Lung (tissue), 11 donors: ENCODE measurements at regions not wholly inside any gene's neighbourhood (a gene's known extent, or its start where the extent isn't known, plus 50 kb on each side); places are given as distances from the start of the nearest gene placed in this dataset.
"Not testable (repeated sequence)": the region's sequence is repeated elsewhere in the genome, so short reads cannot be mapped to it uniquely, and the experiment has no call there.

Source experiments
- ATAC-seq: fragments of 200-7000 bp; cut with Tn5 transposase; one replicate; pipeline ENCODE4 v1.9.1; 2020; ENCODE audit warnings: moderate number of reproducible peaks; ENCODE audit not compliant: insufficient read depth, low FRiP score
- DNase-seq, 3 donors: peaks; one replicate each; pipeline ENCODE4 v3.0.0-alpha.2; 2013 to 2017
- H3K27ac ChIP-seq, 2 donors: one replicate each; pipeline ENCODE4 v1.5.1; 2013; ENCODE audit warnings: mild to moderate bottlenecking in 2 of 2, moderate library complexity in 2 of 2, control low read depth in 1 of 2, inconsistent platforms in 1 of 2, low read depth in 1 of 2, low read length in 1 of 2
- H3K27me3 ChIP-seq, 3 donors: one replicate each; pipeline ENCODE4 v1.5.1; 2013; ENCODE audit warnings: low read length in 2 of 3; ENCODE audit not compliant: control insufficient read depth in 3 of 3, insufficient read depth in 3 of 3
- H3K36me3 ChIP-seq, 4 donors: one replicate each; pipeline ENCODE4 v1.5.1; 2013; ENCODE audit warnings: low read length in 4 of 4, mild to moderate bottlenecking in 1 of 4, moderate library complexity in 1 of 4; ENCODE audit not compliant: control insufficient read depth in 4 of 4, insufficient read depth in 4 of 4
- H3K4me1 ChIP-seq, 5 donors: one replicate each; pipeline ENCODE4 v1.5.1; 2013; ENCODE audit warnings: low read length in 5 of 5, mild to moderate bottlenecking in 2 of 5, moderate library complexity in 1 of 5; ENCODE audit not compliant: control insufficient read depth in 5 of 5, insufficient read depth in 5 of 5
- H3K4me3 ChIP-seq: one replicate; pipeline ENCODE4 v1.5.1; 2013; ENCODE audit warnings: mild to moderate bottlenecking, control low read depth, moderate library complexity
- H3K9ac ChIP-seq, 2 donors: one replicate each; pipeline ENCODE4 v1.5.1; 2013; ENCODE audit warnings: low read length in 2 of 2, control low read depth in 1 of 2; ENCODE audit not compliant: insufficient read depth in 1 of 2
- H3K9me3 ChIP-seq, 4 donors: one replicate each; pipeline ENCODE4 v1.5.1; 2013; ENCODE audit warnings: low read length in 3 of 4, mild to moderate bottlenecking in 1 of 4, moderate library complexity in 1 of 4; ENCODE audit not compliant: control insufficient read depth in 4 of 4, insufficient read depth in 3 of 4
- WGBS, 2 donors: extraction: QIAGEN DNeasy Blood & Tissue Kit; methylation state at CpG; one replicate each; pipeline ENCODE4 v1.1.7; 2013; 5-methylcytosine and 5-hydroxymethylcytosine counted together
- TF ChIP-seq, protein P1 (sequence below): IDR thresholded peaks from 2 replicates; pipeline ENCODE4 v1.5.1; 2012; ENCODE audit warnings: mild to moderate bottlenecking; ENCODE audit errors: control extremely low read depth, extremely low read depth
- donor health status: control.
- donor health status: control.
- donor health status: Bipolar disorder and iron deficiency.
- donor health status: healthy.
- donor health status: DM: yes; HTN: yes; CAD: no.

- Histone ChIP-seq H3K27me3 (no peaks in the 10 kb centered on the region), H3K4me1 (peaks cover 0 to 22% (median 5%) of the 10 kb centered on the region in 5 donors), H3K36me3 (no peaks in the 10 kb centered on the region), H3K4me3 (no peak overlapping the region), H3K9me3 (no peaks in the 10 kb centered on the region), H3K27ac (no peak overlapping the region), H3K9ac (no peak overlapping the region)
- ATAC-seq (no peak), DNase-seq (peak in 2 of 3 donors; percentile 24 to 67)
- WGBS, 2 donors, result 26 to 35% methylated on average over 13 of the region's 13 CpGs
- TF ChIP-seq, protein P1, sequence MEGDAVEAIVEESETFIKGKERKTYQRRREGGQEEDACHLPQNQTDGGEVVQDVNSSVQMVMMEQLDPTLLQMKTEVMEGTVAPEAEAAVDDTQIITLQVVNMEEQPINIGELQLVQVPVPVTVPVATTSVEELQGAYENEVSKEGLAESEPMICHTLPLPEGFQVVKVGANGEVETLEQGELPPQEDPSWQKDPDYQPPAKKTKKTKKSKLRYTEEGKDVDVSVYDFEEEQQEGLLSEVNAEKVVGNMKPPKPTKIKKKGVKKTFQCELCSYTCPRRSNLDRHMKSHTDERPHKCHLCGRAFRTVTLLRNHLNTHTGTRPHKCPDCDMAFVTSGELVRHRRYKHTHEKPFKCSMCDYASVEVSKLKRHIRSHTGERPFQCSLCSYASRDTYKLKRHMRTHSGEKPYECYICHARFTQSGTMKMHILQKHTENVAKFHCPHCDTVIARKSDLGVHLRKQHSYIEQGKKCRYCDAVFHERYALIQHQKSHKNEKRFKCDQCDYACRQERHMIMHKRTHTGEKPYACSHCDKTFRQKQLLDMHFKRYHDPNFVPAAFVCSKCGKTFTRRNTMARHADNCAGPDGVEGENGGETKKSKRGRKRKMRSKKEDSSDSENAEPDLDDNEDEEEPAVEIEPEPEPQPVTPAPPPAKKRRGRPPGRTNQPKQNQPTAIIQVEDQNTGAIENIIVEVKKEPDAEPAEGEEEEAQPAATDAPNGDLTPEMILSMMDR, result no peak
Measured at GRCh38 chr18:49723648-49724180, 89.6 kb downstream of the ACAA2 start.

GRCh38 chr18:49722477-49722876, 90.9 kb downstream of the ACAA2 start:
- Histone ChIP-seq H3K9me3 (no peaks in the 10 kb centered on the region), H3K27ac (no peak overlapping the region), H3K27me3 (no peaks in the 10 kb centered on the region), H3K4me3 (no peak overlapping the region), H3K4me1 (peaks cover 0 to 22% (median 5%) of the 10 kb centered on the region in 5 donors), H3K36me3 (no peaks in the 10 kb centered on the region), H3K9ac (no peak overlapping the region)
- no peak for ATAC-seq
- TF ChIP-seq, protein P1, result no peak
- 61 to 66% methylated on average over 4 of the region's 4 CpGs for WGBS, 2 donors
- DNase-seq, result no peak

GRCh38 chr18:49721981-49722380, 91.4 kb downstream of the ACAA2 start:
- H3K27me3 ChIP-seq, result no peaks in the 10 kb centered on the region
- no peak overlapping the region for H3K27ac ChIP-seq
- peaks cover 0 to 22% (median 5%) of the 10 kb centered on the region in 5 donors for H3K4me1 ChIP-seq
- 87 to 91% methylated on average over 3 of the region's 3 CpGs for WGBS, 2 donors
- TF ChIP-seq, protein P1, result no peak
- H3K4me3 ChIP-seq, result no peak overlapping the region
- ATAC-seq (no peak), DNase-seq (no peak)
- no peaks in the 10 kb centered on the region for H3K36me3 ChIP-seq
- H3K9me3 ChIP-seq, result no peaks in the 10 kb centered on the region
- H3K9ac ChIP-seq, result no peak overlapping the region

- H3K36me3 ChIP-seq, H3K9ac ChIP-seq, H3K9me3 ChIP-seq, ATAC-seq, H3K27me3 ChIP-seq, H3K4me3 ChIP-seq, DNase-seq, H3K27ac ChIP-seq: not testable (repeated sequence)
- WGBS, 2 donors, result 92 to 95% methylated on average over 3 of the region's 3 CpGs
- peaks cover 0 to 13% (median 5%) of the 10 kb centered on the region in 5 donors for H3K4me1 ChIP-seq
Measured at GRCh38 chr18:49720944-49721343, 92.4 kb downstream of the ACAA2 start.
